ENCODE measurements at regions not wholly inside any gene's neighbourhood (a gene's known extent, or its start where the extent isn't known, plus 50 kb on each side); places are given as distances from the start of the nearest gene placed in this dataset.
"Not testable (repeated sequence)": the region's sequence is repeated elsewhere in the genome, so short reads cannot be mapped to it uniquely, and the experiment has no call there.

DNA sequence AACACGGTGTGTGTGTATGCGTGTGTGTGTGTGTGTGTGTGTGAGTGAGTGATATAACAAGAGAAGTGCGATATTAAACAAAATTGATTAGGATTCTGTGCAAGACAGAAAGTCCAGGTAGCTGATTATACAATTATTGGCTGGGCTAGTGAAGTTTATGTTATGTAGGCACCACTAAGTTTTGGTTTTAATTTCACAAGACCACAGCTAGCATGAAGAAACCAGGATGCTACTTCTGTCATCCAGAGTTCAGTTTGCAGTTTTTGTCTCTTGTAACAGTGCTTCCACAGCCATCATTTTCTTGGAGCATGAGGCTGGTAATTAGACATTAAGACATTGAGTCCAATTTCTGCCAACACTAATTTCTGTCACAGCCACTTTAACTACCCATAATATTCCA, 1590.2 kb upstream of the B3GALT2 start:
- H3K4me2 ChIP-seq (ENCODE audit: low read length), result no peak overlapping the region
- TF ChIP-seq, protein P1, sequence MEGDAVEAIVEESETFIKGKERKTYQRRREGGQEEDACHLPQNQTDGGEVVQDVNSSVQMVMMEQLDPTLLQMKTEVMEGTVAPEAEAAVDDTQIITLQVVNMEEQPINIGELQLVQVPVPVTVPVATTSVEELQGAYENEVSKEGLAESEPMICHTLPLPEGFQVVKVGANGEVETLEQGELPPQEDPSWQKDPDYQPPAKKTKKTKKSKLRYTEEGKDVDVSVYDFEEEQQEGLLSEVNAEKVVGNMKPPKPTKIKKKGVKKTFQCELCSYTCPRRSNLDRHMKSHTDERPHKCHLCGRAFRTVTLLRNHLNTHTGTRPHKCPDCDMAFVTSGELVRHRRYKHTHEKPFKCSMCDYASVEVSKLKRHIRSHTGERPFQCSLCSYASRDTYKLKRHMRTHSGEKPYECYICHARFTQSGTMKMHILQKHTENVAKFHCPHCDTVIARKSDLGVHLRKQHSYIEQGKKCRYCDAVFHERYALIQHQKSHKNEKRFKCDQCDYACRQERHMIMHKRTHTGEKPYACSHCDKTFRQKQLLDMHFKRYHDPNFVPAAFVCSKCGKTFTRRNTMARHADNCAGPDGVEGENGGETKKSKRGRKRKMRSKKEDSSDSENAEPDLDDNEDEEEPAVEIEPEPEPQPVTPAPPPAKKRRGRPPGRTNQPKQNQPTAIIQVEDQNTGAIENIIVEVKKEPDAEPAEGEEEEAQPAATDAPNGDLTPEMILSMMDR (IDR thresholded peaks at IDR 0.05; ENCODE audit: low read depth, low read length, poor library complexity, severe bottlenecking), result no peak
- TF ChIP-seq EZH2phosphoT487 (IDR thresholded peaks at IDR 0.05; ENCODE audit: borderline replicate concordance, low read length), result no peak
- no peaks in the 10 kb centered on the region for H3K9me3 ChIP-seq (ENCODE audit: control insufficient read depth, insufficient read depth, low read length)
- H3K9me2 ChIP-seq (replicated peaks; ENCODE audit: control insufficient read depth, low read length), result no peaks in the 10 kb centered on the region
- no peaks in the 10 kb centered on the region for H3F3A ChIP-seq (ENCODE audit: control insufficient read depth, insufficient read depth)
- no peak overlapping the region for H3K4me3 ChIP-seq (ENCODE audit: low read length)
- no peak overlapping the region for H3K27ac ChIP-seq (ENCODE audit: low read depth, low read length)
- no peaks in the 10 kb centered on the region for H3K36me3 ChIP-seq (ENCODE audit: control insufficient read depth, low read length)
- H3K4me1 ChIP-seq (ENCODE audit: control insufficient read depth, low read length), result no peaks in the 10 kb centered on the region
- no peaks in the 10 kb centered on the region for H4K20me1 ChIP-seq (ENCODE audit: control insufficient read depth, insufficient read depth, low read depth, low read length)
- no peaks in the 10 kb centered on the region for H3K27me3 ChIP-seq (ENCODE audit: control insufficient read depth, low read length)
- H3K79me2 ChIP-seq (ENCODE audit: control insufficient read depth, low read length), result no peaks in the 10 kb centered on the region

GRCh38 chr1:194774535-194774934, 1588.1 kb upstream of the B3GALT2 start:
- no peaks in the 10 kb centered on the region for H3F3A ChIP-seq (ENCODE audit: control insufficient read depth, insufficient read depth)
- H3K4me2 ChIP-seq (ENCODE audit: low read length), result no peak overlapping the region
- H3K36me3 ChIP-seq (ENCODE audit: control insufficient read depth, low read length), result no peaks in the 10 kb centered on the region
- TF ChIP-seq, protein P1 (IDR thresholded peaks at IDR 0.05; ENCODE audit: low read depth, low read length, poor library complexity, severe bottlenecking), result no peak
- no peak for TF ChIP-seq EZH2phosphoT487 (IDR thresholded peaks at IDR 0.05; ENCODE audit: borderline replicate concordance, low read length)
- H3K4me3 ChIP-seq (ENCODE audit: low read length), result no peak overlapping the region
- H3K4me1 ChIP-seq (ENCODE audit: control insufficient read depth, low read length), result no peaks in the 10 kb centered on the region
- H3K9me3 ChIP-seq (ENCODE audit: control insufficient read depth, insufficient read depth, low read length), result no peaks in the 10 kb centered on the region
- H3K79me2 ChIP-seq (ENCODE audit: control insufficient read depth, low read length), result no peaks in the 10 kb centered on the region
- no peaks in the 10 kb centered on the region for H4K20me1 ChIP-seq (ENCODE audit: control insufficient read depth, insufficient read depth, low read depth, low read length)
- no peak overlapping the region for H3K27ac ChIP-seq (ENCODE audit: low read depth, low read length)
- H3K27me3 ChIP-seq (ENCODE audit: control insufficient read depth, low read length), result no peaks in the 10 kb centered on the region
- no peaks in the 10 kb centered on the region for H3K9me2 ChIP-seq (replicated peaks; ENCODE audit: control insufficient read depth, low read length)

DNA sequence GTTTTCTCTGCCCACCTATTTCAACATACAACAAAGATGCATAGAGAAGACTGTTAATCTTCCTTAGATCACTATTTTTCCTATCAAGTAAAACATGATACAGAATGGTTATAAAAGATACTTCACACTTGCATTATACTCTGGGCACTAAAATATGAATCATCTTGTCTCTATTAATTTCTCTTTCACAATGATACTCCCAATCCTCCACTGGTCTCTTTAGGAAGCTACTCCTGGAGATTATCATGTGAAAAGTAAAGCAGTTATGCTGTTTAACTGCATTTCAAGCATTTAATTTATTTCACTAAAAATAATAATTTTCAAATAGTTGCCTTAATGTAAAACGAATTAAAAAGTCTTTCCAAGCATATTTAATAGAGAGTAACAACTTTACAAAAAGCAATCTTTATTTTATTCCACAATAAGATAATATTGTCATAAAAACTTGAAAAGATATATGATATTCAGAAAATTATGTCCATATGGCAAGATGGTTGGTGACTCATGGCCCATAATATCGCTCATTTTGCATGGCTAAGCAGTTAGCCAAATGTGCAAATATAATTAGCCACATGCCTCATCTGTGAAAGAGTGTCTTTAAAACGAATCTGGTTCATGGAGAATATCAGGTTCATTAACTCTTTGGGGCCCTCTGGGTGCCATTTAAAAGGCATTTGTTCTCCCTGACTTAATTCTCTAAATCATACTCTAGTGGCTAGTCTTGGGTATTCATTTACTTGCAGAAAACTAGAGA, 1569.0 kb upstream of the B3GALT2 start:
- Histone ChIP-seq H3K36me3 (ENCODE audit: control insufficient read depth, low read length) (no peaks in the 10 kb centered on the region), H3K4me3 (ENCODE audit: low read length) (no peak overlapping the region), H4K20me1 (ENCODE audit: control insufficient read depth, insufficient read depth, low read depth, low read length) (no peaks in the 10 kb centered on the region), H3K27ac (ENCODE audit: low read depth, low read length) (no peak overlapping the region), H3K9me2 (replicated peaks; ENCODE audit: control insufficient read depth, low read length) (no peaks in the 10 kb centered on the region), H3F3A (ENCODE audit: control insufficient read depth, insufficient read depth) (no peaks in the 10 kb centered on the region), H3K4me2 (ENCODE audit: low read length) (no peak overlapping the region), H3K27me3 (ENCODE audit: control insufficient read depth, low read length) (no peaks in the 10 kb centered on the region), H3K4me1 (ENCODE audit: control insufficient read depth, low read length) (no peaks in the 10 kb centered on the region), H3K79me2 (ENCODE audit: control insufficient read depth, low read length) (no peaks in the 10 kb centered on the region), H3K9me3 (ENCODE audit: control insufficient read depth, insufficient read depth, low read length) (no peaks in the 10 kb centered on the region)
- TF ChIP-seq EZH2phosphoT487 (IDR thresholded peaks at IDR 0.05; ENCODE audit: borderline replicate concordance, low read length), result no peak
- TF ChIP-seq, protein P1 (IDR thresholded peaks at IDR 0.05; ENCODE audit: low read depth, low read length, poor library complexity, severe bottlenecking), result no peak

DNA sequence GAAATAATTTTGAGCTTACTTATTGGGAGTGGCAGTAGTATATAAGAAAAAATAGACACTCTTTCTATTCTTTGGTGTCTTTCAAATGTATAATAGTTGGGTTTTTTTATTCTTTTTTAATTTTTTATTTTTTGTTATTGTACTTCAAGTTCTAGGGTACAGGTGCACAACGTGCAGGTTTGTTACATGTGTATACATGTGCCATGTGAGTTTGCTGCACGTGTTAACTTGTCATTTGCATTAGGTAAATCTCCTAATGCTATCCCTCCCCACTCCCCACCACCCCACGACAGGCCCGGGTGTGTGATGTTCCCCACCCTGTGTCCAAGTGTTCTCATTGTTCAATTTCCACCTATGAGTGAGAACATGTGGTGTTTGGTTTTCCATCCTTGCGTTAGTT, 1552.4 kb upstream of the B3GALT2 start:
- not testable (repeated sequence) for H3K9me2 ChIP-seq (replicated peaks; ENCODE audit: control insufficient read depth, low read length); H3K4me3 ChIP-seq (ENCODE audit: low read length); H3K27me3 ChIP-seq (ENCODE audit: control insufficient read depth, low read length); H3K4me2 ChIP-seq (ENCODE audit: low read length); H3K36me3 ChIP-seq (ENCODE audit: control insufficient read depth, low read length); H3K4me1 ChIP-seq (ENCODE audit: control insufficient read depth, low read length); H3K27ac ChIP-seq (ENCODE audit: low read depth, low read length); H3K79me2 ChIP-seq (ENCODE audit: control insufficient read depth, low read length); H4K20me1 ChIP-seq (ENCODE audit: control insufficient read depth, insufficient read depth, low read depth, low read length); H3K9me3 ChIP-seq (ENCODE audit: control insufficient read depth, insufficient read depth, low read length); H3F3A ChIP-seq (ENCODE audit: control insufficient read depth, insufficient read depth)
